ACC112 (cell line): ENCODE measurements at regions not wholly inside any gene's neighbourhood (a gene's known extent, or its start where the extent isn't known, plus 50 kb on each side); places are given as distances from the start of the nearest gene placed in this dataset.
A peak's percentile ranks its signal among the peaks of the same experiment; 100 is the strongest.

Experiments
- H2AFZ ChIP-seq: fragments of 200-600 bp; sonication (generic); one replicate; pipeline ENCODE4 v1.6.0; 2017; ENCODE audit warnings: antibody characterized with exemption, low read length; ENCODE audit not compliant: unreplicated experiment
- H3K27ac ChIP-seq: fragments of 200-600 bp; sonication (generic); 2 replicates; pipeline ENCODE4 v1.5.1; 2014; ENCODE audit warnings: low read depth, mild to moderate bottlenecking, antibody characterized with exemption, low read length, moderate library complexity
- H3K27me3 ChIP-seq: fragments of 200-600 bp; sonication (generic); 2 replicates; pipeline ENCODE4 v1.6.1; 2014; ENCODE audit warnings: mild to moderate bottlenecking, antibody characterized with exemption, low read length, moderate library complexity, mixed read lengths; ENCODE audit not compliant: insufficient read depth
- H3K36me3 ChIP-seq: fragments of 200-600 bp; sonication (generic); 2 replicates; pipeline ENCODE4 v1.6.1; 2016; ENCODE audit warnings: mild to moderate bottlenecking, antibody characterized with exemption, low read length, moderate library complexity, mixed read lengths; ENCODE audit not compliant: insufficient read depth
- H3K4me1 ChIP-seq: fragments of 200-600 bp; sonication (generic); one replicate; pipeline ENCODE4 v1.6.1; 2016; ENCODE audit warnings: low read length, mixed read lengths; ENCODE audit not compliant: insufficient read depth, unreplicated experiment, control insufficient read depth
- H3K4me3 ChIP-seq: fragments of 200-600 bp; sonication (generic); 2 replicates; pipeline ENCODE4 v1.5.1; 2014; ENCODE audit warnings: mild to moderate bottlenecking, low read depth, low read length
- H3K79me2 ChIP-seq: fragments of 200-600 bp; sonication (generic); one replicate; pipeline ENCODE4 v1.6.0; 2016; ENCODE audit warnings: low read length; ENCODE audit not compliant: control insufficient read depth, unreplicated experiment, insufficient read depth

- no peak overlapping the region for H3K27ac ChIP-seq
- no peak overlapping the region for H3K4me3 ChIP-seq
- H3K36me3 ChIP-seq: no peaks in the 10 kb centered on the region
- peaks cover 18% of the 10 kb centered on the region for H3K4me1 ChIP-seq
- H3K79me2 ChIP-seq: no peaks in the 10 kb centered on the region
- H2AFZ ChIP-seq: no peak overlapping the region
- H3K27me3 ChIP-seq: no peaks in the 10 kb centered on the region
Observed at GRCh38 chr3:31002730-31003129, 108.3 kb upstream of the GADL1 start.

DNA sequence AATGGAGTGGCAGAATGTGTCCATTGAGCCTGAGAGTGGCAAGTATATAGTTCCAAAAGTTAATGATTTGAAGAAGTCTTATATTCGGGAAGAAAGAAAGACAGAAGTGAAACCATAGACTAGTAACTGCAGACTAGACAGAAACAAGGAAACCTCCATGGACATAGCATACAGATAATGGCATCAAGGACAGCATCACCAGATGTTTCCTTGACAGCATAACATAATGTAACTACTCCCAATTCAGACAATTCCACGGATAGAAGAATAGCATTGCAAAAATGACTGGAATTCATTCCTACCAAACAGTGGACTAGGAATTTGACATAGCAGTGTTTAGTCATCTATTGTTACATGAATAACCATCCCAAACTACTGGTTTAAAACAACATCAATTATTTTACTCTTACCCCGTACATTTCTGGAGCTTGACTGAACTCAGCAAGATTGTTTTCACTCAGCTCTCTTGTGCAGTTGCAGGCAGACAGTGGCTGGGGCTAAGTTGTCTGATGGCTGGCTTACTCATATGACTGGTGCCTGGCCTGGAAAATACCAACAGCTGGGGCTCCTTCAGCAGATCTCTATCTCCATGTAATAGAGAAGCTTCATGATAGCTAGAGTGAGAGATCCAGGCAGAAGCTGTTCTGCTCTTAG, 109.7 kb upstream of the GADL1 start:
- Histone ChIP-seq H2AFZ (peak overlapping the region; percentile 46), H3K4me3 (peak overlapping the region; percentile 25; the same call in 1 of the 2 replicates), H3K79me2 (no peaks in the 10 kb centered on the region), H3K27me3 (no peaks in the 10 kb centered on the region), H3K27ac (peak overlapping the region; percentile 75), H3K36me3 (no peaks in the 10 kb centered on the region), H3K4me1 (peaks cover 23% of the 10 kb centered on the region)

DNA sequence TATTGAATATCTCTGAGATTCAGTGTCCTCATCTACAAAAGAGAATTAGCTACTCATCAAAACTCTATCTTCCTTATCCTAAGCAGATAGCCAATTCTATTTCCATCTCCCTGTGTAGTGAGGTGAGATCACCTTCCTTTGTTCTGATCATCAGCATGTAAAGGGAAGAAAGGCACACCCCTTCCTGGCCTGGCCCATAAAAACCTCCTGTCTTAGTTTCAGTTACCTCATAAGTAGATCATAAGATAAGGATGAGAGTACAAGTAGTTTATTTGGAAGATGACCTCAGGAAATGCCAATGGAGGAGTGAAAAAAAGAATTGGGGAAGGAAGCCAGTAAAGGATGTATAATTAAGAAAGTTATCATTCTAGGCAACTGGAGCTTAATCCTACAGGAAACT, 114.5 kb upstream of the GADL1 start:
- no peak overlapping the region for H2AFZ ChIP-seq
- H3K79me2 ChIP-seq: no peaks in the 10 kb centered on the region
- no peaks in the 10 kb centered on the region for H3K36me3 ChIP-seq
- H3K27me3 ChIP-seq: no peaks in the 10 kb centered on the region
- H3K27ac ChIP-seq: no peak overlapping the region
- no peak overlapping the region for H3K4me3 ChIP-seq
- peaks cover 39% of the 10 kb centered on the region for H3K4me1 ChIP-seq

DNA sequence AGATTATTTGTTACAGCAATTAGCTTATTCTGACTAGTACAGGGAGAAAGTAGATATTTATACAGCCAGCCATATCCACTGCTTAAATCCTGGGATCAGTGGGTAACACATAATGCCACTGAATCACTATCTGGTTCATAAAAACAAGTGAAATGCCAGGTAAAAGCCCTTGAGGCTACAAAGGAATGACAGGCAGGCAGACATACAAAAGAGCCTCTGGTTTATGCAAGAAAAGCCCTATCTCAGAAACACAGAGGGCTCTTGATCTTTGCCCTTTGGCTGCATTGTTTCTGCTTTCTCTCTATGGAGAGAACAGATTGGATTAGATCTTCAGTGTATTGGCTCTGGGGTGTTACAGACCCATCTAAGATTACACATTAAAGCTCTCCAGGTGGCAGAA, 115.4 kb upstream of the GADL1 start:
- H3K4me3 ChIP-seq: no peak overlapping the region
- H3K36me3 ChIP-seq: no peaks in the 10 kb centered on the region
- peaks cover 39% of the 10 kb centered on the region for H3K4me1 ChIP-seq
- no peak overlapping the region for H2AFZ ChIP-seq
- H3K27me3 ChIP-seq: no peaks in the 10 kb centered on the region
- H3K27ac ChIP-seq: peak overlapping the region; percentile 42
- H3K79me2 ChIP-seq: no peaks in the 10 kb centered on the region

DNA sequence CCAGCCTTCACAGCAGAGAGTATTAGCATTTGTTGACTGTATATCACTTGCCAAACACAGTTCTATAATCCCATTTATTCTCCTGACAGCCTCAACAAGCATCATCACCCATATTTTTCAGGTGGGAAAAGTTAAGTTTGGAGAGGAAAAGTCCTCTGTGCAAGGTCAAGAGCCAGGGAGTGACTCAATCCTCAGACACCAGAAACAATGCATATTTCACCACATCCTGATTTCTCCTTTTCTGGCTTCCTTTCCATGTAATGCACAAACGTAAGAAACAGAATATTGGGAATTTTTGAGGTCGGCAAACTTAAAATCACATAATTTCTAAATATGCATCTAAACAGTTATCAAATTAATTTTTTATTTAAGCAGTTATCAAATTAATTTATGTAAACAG, 116.0 kb upstream of the GADL1 start:
- Histone ChIP-seq H2AFZ (no peak overlapping the region), H3K4me1 (peaks cover 37% of the 10 kb centered on the region), H3K4me3 (no peak overlapping the region)

DNA sequence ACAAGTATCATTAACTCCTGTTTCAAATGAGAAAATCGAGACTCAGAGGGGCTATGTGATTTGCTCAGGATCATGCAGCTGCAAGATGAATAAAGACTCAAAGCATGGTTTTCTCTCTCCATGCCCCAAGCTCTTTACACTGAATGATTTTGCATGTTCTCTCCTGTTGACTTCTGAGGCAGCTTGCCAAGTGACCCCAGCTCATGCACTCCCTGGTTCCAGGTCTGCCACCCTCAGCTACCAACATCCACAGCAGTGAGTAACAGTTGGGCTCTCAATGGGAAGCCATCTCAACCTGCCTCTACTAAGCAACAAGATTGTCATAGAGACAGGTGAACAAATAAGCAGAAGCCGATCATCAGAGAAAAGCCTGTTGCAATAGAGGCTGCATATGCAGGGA, 116.9 kb upstream of the GADL1 start:
- Histone ChIP-seq H3K79me2 (no peaks in the 10 kb centered on the region), H3K36me3 (no peaks in the 10 kb centered on the region), H2AFZ (no peak overlapping the region), H3K4me1 (peaks cover 37% of the 10 kb centered on the region), H3K4me3 (no peak overlapping the region), H3K27me3 (no peaks in the 10 kb centered on the region), H3K27ac (no peak overlapping the region)

More for the DNA sequence above, 116.0 kb upstream of the GADL1 start:
- Histone ChIP-seq H3K36me3 (no peaks in the 10 kb centered on the region), H3K27ac (peak overlapping the region; percentile 42), H3K79me2 (no peaks in the 10 kb centered on the region), H3K27me3 (no peaks in the 10 kb centered on the region)

GRCh38 chr3:31013090-31013489, 118.6 kb upstream of the GADL1 start:
- Histone ChIP-seq H2AFZ (no peak overlapping the region), H3K4me1 (peaks cover 37% of the 10 kb centered on the region), H3K79me2 (no peaks in the 10 kb centered on the region), H3K27me3 (no peaks in the 10 kb centered on the region), H3K4me3 (no peak overlapping the region), H3K36me3 (no peaks in the 10 kb centered on the region), H3K27ac (no peak overlapping the region)

DNA sequence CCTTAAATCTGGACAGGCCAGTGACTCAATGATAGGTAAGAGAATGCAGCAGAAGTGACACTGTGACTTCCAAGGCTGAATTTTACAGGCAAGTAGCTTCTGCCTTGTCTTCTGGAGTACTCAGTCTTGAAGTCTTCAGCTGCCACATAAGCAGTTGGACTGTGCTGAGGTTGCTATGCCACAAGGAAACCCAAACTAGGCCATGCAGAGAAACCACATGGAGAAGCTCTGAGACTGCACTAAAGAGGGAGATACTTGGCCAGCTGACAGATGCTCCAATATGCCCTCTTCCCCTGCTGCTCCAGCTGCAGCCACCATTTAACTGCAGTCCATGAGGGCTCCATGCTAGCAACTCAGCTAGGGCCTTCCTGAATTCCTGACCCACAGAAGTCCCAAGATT, 119.4 kb upstream of the GADL1 start:
- Histone ChIP-seq H3K79me2 (no peaks in the 10 kb centered on the region), H2AFZ (peak overlapping the region; percentile 66), H3K4me1 (peaks cover 35% of the 10 kb centered on the region), H3K27me3 (no peaks in the 10 kb centered on the region), H3K36me3 (no peaks in the 10 kb centered on the region), H3K27ac (peak overlapping the region; percentile 11; the same call in 1 of the 2 replicates), H3K4me3 (no peak overlapping the region)

- no peaks in the 10 kb centered on the region for H3K36me3 ChIP-seq
- no peak overlapping the region for H3K4me3 ChIP-seq
- no peaks in the 10 kb centered on the region for H3K27me3 ChIP-seq
- peak overlapping the region; percentile 38; the same call in 1 of the 2 replicates for H3K27ac ChIP-seq
- H3K79me2 ChIP-seq: no peaks in the 10 kb centered on the region
- peak overlapping the region; percentile 66 for H2AFZ ChIP-seq
- H3K4me1 ChIP-seq: peaks cover 33% of the 10 kb centered on the region
Observed at GRCh38 chr3:31014317-31015040, 120.0 kb upstream of the GADL1 start.

DNA sequence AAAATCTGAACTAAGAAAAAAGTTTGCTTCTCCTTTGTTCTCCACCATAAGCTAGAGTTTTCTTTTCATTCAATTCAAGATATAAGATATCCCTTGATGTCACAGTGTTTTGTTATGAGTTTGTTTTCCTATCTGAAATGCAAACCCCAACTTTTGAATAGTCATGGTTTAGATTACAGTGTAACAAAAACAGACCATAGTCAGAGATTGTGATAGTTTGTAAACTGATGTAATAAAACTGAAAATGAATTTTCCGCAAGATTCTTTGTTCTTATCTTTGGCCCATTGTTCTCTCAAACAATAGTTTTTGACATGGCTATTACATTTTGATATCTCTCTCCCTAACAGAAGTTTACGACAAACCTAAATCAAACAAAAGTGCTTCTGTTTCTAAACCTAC, 121.7 kb upstream of the GADL1 start:
- no peak overlapping the region for H3K4me3 ChIP-seq

DNA sequence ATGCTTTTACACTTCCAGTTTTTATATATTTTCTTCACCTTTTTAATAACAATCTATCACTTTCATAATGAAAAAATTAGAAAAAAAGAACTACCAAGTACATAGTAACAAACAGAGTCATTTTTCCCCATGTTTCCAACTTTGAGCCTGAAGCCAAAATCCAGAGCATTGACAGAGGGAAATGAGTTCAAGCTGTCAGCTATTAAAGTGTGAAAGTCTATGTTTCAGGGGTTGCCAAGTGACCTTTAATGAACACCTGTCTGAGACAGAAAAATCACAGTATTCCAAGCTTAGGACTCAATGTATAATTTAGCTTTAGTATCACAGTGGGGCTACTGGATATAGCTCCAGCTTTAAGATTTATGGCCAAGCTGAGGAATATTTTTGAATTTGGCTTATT, 128.3 kb upstream of the GADL1 start:
- H3K79me2 ChIP-seq: no peaks in the 10 kb centered on the region
- no peak overlapping the region for H3K4me3 ChIP-seq
- H2AFZ ChIP-seq: no peak overlapping the region
- no peaks in the 10 kb centered on the region for H3K27me3 ChIP-seq
- H3K36me3 ChIP-seq: no peaks in the 10 kb centered on the region
- H3K4me1 ChIP-seq: no peaks in the 10 kb centered on the region
- no peak overlapping the region for H3K27ac ChIP-seq

More for the DNA sequence above, 121.7 kb upstream of the GADL1 start:
- Histone ChIP-seq H3K79me2 (no peaks in the 10 kb centered on the region), H3K27me3 (no peaks in the 10 kb centered on the region), H2AFZ (no peak overlapping the region), H3K27ac (no peak overlapping the region), H3K4me1 (peaks cover 16% of the 10 kb centered on the region), H3K36me3 (no peaks in the 10 kb centered on the region)
